ENCODE measurements at regions not wholly inside any gene's neighbourhood (a gene's known extent, or its start where the extent isn't known, plus 50 kb on each side); places are given as distances from the start of the nearest gene placed in this dataset.

DNA sequence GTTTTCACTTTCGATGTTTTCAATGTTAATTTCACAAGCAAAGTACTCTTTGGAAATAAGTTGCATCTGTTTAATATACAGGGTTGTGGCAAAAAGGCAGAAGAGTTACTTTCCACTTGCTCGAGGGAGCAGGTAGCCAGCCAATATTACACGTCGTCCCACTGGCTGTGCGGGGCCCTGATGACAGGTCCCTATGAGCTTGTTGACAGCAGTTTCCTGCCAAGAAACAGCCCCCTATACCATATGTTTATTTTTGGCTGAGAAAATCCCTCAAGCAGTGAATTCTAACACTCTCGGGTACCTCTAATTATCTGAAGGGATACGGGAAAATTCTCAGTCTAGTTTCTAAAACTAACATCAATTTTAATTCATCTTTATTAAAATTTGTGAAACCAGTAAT lies 116.8 kb upstream of the SGO1 start (continued):
- TF ChIP-seq, protein P1, sequence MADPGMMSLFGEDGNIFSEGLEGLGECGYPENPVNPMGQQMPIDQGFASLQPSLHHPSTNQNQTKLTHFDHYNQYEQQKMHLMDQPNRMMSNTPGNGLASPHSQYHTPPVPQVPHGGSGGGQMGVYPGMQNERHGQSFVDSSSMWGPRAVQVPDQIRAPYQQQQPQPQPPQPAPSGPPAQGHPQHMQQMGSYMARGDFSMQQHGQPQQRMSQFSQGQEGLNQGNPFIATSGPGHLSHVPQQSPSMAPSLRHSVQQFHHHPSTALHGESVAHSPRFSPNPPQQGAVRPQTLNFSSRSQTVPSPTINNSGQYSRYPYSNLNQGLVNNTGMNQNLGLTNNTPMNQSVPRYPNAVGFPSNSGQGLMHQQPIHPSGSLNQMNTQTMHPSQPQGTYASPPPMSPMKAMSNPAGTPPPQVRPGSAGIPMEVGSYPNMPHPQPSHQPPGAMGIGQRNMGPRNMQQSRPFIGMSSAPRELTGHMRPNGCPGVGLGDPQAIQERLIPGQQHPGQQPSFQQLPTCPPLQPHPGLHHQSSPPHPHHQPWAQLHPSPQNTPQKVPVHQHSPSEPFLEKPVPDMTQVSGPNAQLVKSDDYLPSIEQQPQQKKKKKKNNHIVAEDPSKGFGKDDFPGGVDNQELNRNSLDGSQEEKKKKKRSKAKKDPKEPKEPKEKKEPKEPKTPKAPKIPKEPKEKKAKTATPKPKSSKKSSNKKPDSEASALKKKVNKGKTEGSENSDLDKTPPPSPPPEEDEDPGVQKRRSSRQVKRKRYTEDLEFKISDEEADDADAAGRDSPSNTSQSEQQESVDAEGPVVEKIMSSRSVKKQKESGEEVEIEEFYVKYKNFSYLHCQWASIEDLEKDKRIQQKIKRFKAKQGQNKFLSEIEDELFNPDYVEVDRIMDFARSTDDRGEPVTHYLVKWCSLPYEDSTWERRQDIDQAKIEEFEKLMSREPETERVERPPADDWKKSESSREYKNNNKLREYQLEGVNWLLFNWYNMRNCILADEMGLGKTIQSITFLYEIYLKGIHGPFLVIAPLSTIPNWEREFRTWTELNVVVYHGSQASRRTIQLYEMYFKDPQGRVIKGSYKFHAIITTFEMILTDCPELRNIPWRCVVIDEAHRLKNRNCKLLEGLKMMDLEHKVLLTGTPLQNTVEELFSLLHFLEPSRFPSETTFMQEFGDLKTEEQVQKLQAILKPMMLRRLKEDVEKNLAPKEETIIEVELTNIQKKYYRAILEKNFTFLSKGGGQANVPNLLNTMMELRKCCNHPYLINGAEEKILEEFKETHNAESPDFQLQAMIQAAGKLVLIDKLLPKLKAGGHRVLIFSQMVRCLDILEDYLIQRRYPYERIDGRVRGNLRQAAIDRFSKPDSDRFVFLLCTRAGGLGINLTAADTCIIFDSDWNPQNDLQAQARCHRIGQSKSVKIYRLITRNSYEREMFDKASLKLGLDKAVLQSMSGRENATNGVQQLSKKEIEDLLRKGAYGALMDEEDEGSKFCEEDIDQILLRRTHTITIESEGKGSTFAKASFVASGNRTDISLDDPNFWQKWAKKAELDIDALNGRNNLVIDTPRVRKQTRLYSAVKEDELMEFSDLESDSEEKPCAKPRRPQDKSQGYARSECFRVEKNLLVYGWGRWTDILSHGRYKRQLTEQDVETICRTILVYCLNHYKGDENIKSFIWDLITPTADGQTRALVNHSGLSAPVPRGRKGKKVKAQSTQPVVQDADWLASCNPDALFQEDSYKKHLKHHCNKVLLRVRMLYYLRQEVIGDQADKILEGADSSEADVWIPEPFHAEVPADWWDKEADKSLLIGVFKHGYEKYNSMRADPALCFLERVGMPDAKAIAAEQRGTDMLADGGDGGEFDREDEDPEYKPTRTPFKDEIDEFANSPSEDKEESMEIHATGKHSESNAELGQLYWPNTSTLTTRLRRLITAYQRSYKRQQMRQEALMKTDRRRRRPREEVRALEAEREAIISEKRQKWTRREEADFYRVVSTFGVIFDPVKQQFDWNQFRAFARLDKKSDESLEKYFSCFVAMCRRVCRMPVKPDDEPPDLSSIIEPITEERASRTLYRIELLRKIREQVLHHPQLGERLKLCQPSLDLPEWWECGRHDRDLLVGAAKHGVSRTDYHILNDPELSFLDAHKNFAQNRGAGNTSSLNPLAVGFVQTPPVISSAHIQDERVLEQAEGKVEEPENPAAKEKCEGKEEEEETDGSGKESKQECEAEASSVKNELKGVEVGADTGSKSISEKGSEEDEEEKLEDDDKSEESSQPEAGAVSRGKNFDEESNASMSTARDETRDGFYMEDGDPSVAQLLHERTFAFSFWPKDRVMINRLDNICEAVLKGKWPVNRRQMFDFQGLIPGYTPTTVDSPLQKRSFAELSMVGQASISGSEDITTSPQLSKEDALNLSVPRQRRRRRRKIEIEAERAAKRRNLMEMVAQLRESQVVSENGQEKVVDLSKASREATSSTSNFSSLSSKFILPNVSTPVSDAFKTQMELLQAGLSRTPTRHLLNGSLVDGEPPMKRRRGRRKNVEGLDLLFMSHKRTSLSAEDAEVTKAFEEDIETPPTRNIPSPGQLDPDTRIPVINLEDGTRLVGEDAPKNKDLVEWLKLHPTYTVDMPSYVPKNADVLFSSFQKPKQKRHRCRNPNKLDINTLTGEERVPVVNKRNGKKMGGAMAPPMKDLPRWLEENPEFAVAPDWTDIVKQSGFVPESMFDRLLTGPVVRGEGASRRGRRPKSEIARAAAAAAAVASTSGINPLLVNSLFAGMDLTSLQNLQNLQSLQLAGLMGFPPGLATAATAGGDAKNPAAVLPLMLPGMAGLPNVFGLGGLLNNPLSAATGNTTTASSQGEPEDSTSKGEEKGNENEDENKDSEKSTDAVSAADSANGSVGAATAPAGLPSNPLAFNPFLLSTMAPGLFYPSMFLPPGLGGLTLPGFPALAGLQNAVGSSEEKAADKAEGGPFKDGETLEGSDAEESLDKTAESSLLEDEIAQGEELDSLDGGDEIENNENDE (IDR thresholded peaks at IDR 0.05; ENCODE audit: insufficient replicate concordance, low read length) = no peak
- TF ChIP-seq, protein P2, sequence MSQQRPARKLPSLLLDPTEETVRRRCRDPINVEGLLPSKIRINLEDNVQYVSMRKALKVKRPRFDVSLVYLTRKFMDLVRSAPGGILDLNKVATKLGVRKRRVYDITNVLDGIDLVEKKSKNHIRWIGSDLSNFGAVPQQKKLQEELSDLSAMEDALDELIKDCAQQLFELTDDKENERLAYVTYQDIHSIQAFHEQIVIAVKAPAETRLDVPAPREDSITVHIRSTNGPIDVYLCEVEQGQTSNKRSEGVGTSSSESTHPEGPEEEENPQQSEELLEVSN (IDR thresholded peaks at IDR 0.05) = no peak
- no peak for TF ChIP-seq PHF8 (conservative IDR thresholded peaks at IDR 0.05; ENCODE audit: low read depth, low read length)
- no peak for TF ChIP-seq RAD21 (IDR thresholded peaks at IDR 0.05 in 1 of 2, conservative IDR thresholded peaks at IDR 0.05 in 1 of 2; ENCODE audit: low read depth in 2 of 2, low read length in 2 of 2)
- TF ChIP-seq, protein P3, sequence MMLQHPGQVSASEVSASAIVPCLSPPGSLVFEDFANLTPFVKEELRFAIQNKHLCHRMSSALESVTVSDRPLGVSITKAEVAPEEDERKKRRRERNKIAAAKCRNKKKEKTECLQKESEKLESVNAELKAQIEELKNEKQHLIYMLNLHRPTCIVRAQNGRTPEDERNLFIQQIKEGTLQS (IDR thresholded peaks at IDR 0.05; ENCODE audit: insufficient read depth, low read depth, low read length) = no peak
- TF ChIP-seq EP300 (IDR thresholded peaks at IDR 0.05; ENCODE audit: borderline replicate concordance in 1 of 2, low read depth in 2 of 2, low read length in 2 of 2) = no peak
- no peak for TF ChIP-seq CEBPB (IDR thresholded peaks at IDR 0.05; ENCODE audit: low read depth, low read length)
- no peak for TF ChIP-seq HDAC6 (IDR thresholded peaks at IDR 0.05; ENCODE audit: low read depth, low read length)
- no peak for TF ChIP-seq POLR2AphosphoS5 (IDR thresholded peaks at IDR 0.05; ENCODE audit: low read depth, low read length)
